SK-N-SH (cell line): ENCODE measurements at regions not wholly inside any gene's neighbourhood (a gene's known extent, or its start where the extent isn't known, plus 50 kb on each side); places are given as distances from the start of the nearest gene placed in this dataset.

ENCODE experiments used
- CTCF ChIA-PET: fragments of 300-600, 350-600 bp; formaldehyde crosslinking; extraction: SDS; loops from one replicate; lab custom pipeline; 2021; lab: Yijun Ruan, JAX
- POLR2A ChIA-PET: fragments of 350-600 bp; sonication (Branson Sonifier 250); formaldehyde crosslinking; extraction: SDS; loops from one replicate; lab custom pipeline; 2020; ENCODE audit warnings: antibody characterized with exemption, inconsistent platforms; lab: Yijun Ruan, JAX
- DNase-seq: peaks from one replicate; pipeline ENCODE4 v3.0.0; 2012
- H2AFZ ChIP-seq: fragments of 200-600 bp; sonication (generic); 2 replicates; pipeline ENCODE4 v1.8.1; 2016; ENCODE audit warnings: antibody characterized with exemption, mild to moderate bottlenecking, low read depth
- H3F3A ChIP-seq: fragments of 200-600 bp; sonication (generic); replicated peaks from 2 replicates; pipeline ENCODE3; 2016; ENCODE audit warnings: antibody characterized with exemption, mild to moderate bottlenecking; ENCODE audit not compliant: insufficient read depth
- H3K27ac ChIP-seq, 2 experiments: fragments of 200-500 bp in 1 of 2; fragments of 200-600 bp in 1 of 2; sonication (Bioruptor generic) in 1 of 2; sonication (generic), shearing (Covaris generic) in 1 of 2; 2 replicates each; pipeline versions ENCODE4 v1.5.1 to v1.6.1; 2014 to 2016; ENCODE audit warnings: low read depth in 2 of 2, inconsistent platforms in 1 of 2, low read length in 1 of 2, mild to moderate bottlenecking in 1 of 2, mixed read lengths in 1 of 2
- H3K27me3 ChIP-seq: fragments of 200-600 bp; sonication (generic), shearing (Covaris generic); 2 replicates; pipeline ENCODE4 v1.6.1; 2016; ENCODE audit warnings: mixed run types; ENCODE audit not compliant: insufficient read depth
- H3K36me3 ChIP-seq, 2 experiments: fragments of 200-500 bp in 1 of 2; fragments of 200-600 bp in 1 of 2; sonication (Bioruptor generic) in 1 of 2; sonication (generic) in 1 of 2; replicated peaks in 1 of 2; 2 replicates each; pipeline versions ENCODE3 to v1.5.1; 2014 to 2016; ENCODE audit warnings: low read length in 1 of 2, mild to moderate bottlenecking in 1 of 2; ENCODE audit not compliant: insufficient read depth in 2 of 2, control insufficient read depth in 1 of 2
- H3K4me1 ChIP-seq, 2 experiments: fragments of 200-500 bp in 1 of 2; fragments of 200-600 bp in 1 of 2; sonication (Bioruptor generic) in 1 of 2; sonication (generic), shearing (Covaris generic) in 1 of 2; 2 replicates each; pipeline versions ENCODE4 v1.5.1 to v1.6.1; 2014 to 2016; ENCODE audit warnings: low read depth in 1 of 2, low read length in 1 of 2, mixed run types in 1 of 2; ENCODE audit not compliant: insufficient read depth in 2 of 2, control insufficient read depth in 1 of 2
- H3K4me2 ChIP-seq: fragments of 200-600 bp; sonication (generic), shearing (Covaris generic); 2 replicates; pipeline ENCODE4 v1.6.1; 2017; ENCODE audit warnings: mixed run types
- H3K4me3 ChIP-seq, 2 experiments: fragments of 200-500 bp in 1 of 2; fragments of 200-600 bp in 1 of 2; sonication (Bioruptor generic) in 1 of 2; sonication (generic), shearing (Covaris generic) in 1 of 2; 2 replicates each; pipeline versions ENCODE4 v1.5.1 to v1.8.1; 2014 to 2016; ENCODE audit warnings: low read depth in 2 of 2, inconsistent platforms in 1 of 2, low read length in 1 of 2, mild to moderate bottlenecking in 1 of 2, mixed read lengths in 1 of 2, moderate library complexity in 1 of 2
- H3K79me2 ChIP-seq: fragments of 200-600 bp; sonication (generic); 2 replicates; pipeline ENCODE4 v1.8.1; 2017; ENCODE audit warnings: mild to moderate bottlenecking; ENCODE audit not compliant: insufficient read depth
- H3K9ac ChIP-seq: fragments of 200-600 bp; sonication (generic); 2 replicates; pipeline ENCODE4 v1.6.1; 2017; ENCODE audit warnings: mixed run types
- H3K9me2 ChIP-seq: fragments of 200-600 bp; sonication (generic); 2 replicates; pipeline ENCODE4 v1.6.1; 2017; ENCODE audit warnings: mixed run types
- H3K9me3 ChIP-seq: fragments of 200-600 bp; sonication (generic); 2 replicates; pipeline ENCODE4 v1.6.1; 2017; ENCODE audit warnings: mixed run types, mild to moderate bottlenecking, moderate library complexity
- H4K20me1 ChIP-seq: fragments of 200-600 bp; sonication (generic); 2 replicates; pipeline ENCODE4 v1.6.1; 2017; ENCODE audit warnings: mild to moderate bottlenecking, mixed run types; ENCODE audit not compliant: insufficient read depth
- CHD2 ChIP-seq: fragments of 150-350 bp; IDR thresholded peaks from 2 replicates; pipeline ENCODE4 v1.6.1; 2018; ENCODE audit warnings: low read length; ENCODE audit not compliant: partially characterized antibody
- CTCF ChIP-seq: fragments of 200-600 bp; sonication (generic); IDR thresholded peaks from 2 replicates; pipeline ENCODE4 v1.6.1; 2017; ENCODE audit warnings: antibody characterized with exemption, mild to moderate bottlenecking, moderate library complexity
- EZH2phosphoT487 ChIP-seq: fragments of 200-600 bp; sonication (generic); IDR thresholded peaks from 2 replicates; pipeline ENCODE4 v1.6.1; 2017; ENCODE audit warnings: low read depth, mixed run types, mild to moderate bottlenecking, antibody characterized with exemption, moderate library complexity, borderline replicate concordance
- FOSL2 ChIP-seq: IDR thresholded peaks from 2 replicates; pipeline ENCODE4 v1.4.0; 2012; ENCODE audit warnings: low read depth, mild to moderate bottlenecking, moderate library complexity, borderline replicate concordance
- FOXJ3 ChIP-seq: sonication (generic); formaldehyde crosslinking; IDR thresholded peaks from 2 replicates; pipeline ENCODE4 v1.5.1; 2020; ENCODE audit warnings: mild to moderate bottlenecking, missing genetic modification reagents
- JUND ChIP-seq: IDR thresholded peaks from 2 replicates; pipeline ENCODE4 v1.4.0; 2012
- MEF2A ChIP-seq: IDR thresholded peaks from 2 replicates; pipeline ENCODE4 v1.4.0; 2012; ENCODE audit warnings: low read depth, borderline replicate concordance
- NFIC ChIP-seq: IDR thresholded peaks from 2 replicates; pipeline ENCODE4 v1.4.0; 2012; ENCODE audit warnings: borderline replicate concordance
- PBX3 ChIP-seq: IDR thresholded peaks from 2 replicates; pipeline ENCODE4; 2012
- POLR2AphosphoS5 ChIP-seq: IDR thresholded peaks from 2 replicates; pipeline ENCODE4 v1.6.1; 2012; ENCODE audit warnings: low read depth, low read length
- RAD21 ChIP-seq: IDR thresholded peaks from 2 replicates; pipeline ENCODE4 v1.6.1; 2012; ENCODE audit warnings: mild to moderate bottlenecking, low read length
- REST ChIP-seq: IDR thresholded peaks from 2 replicates; pipeline ENCODE4 v1.6.1; 2012; ENCODE audit warnings: mild to moderate bottlenecking, low read depth, low read length, moderate library complexity
- RXRA ChIP-seq: IDR thresholded peaks from 2 replicates; pipeline ENCODE4 v1.4.0; 2012; ENCODE audit warnings: low read depth, mild to moderate bottlenecking, borderline replicate concordance
- SMC3 ChIP-seq: IDR thresholded peaks from 2 replicates; pipeline ENCODE4 v1.6.1; 2012; ENCODE audit warnings: low read depth, low read length, improper control_type of control experiment
- TCF12 ChIP-seq: IDR thresholded peaks from 2 replicates; pipeline ENCODE4 v1.4.0; 2012
- TEAD4 ChIP-seq: IDR thresholded peaks from 2 replicates; pipeline ENCODE4 v1.4.0; 2012; ENCODE audit warnings: mild to moderate bottlenecking, borderline replicate concordance; ENCODE audit not compliant: insufficient read depth
- WGBS: methylation state at CpG from one replicate; pipeline ENCODE4 v1.1.6; 2017; ENCODE audit warnings: low lambda C conversion rate; 5-methylcytosine and 5-hydroxymethylcytosine counted together

GRCh38 chr17:72477491-72477890 is 356.7 kb downstream of the SOX9 start:
- Histone ChIP-seq H3K9me3 (no peaks in the 10 kb centered on the region), H3K4me2 (no peak overlapping the region), H3K9me2 (no peaks in the 10 kb centered on the region), H3K4me1 (peaks cover 0 to 4% of the 10 kb centered on the region in 2 experiments; a peak in 1 of 4 replicates), H3K27me3 (no peaks in the 10 kb centered on the region), H3K36me3 (no peaks in the 10 kb centered on the region), H2AFZ (no peak overlapping the region), H3K4me3 (no peak overlapping the region), H3F3A (no peaks in the 10 kb centered on the region), H3K27ac (no peak overlapping the region), H3K9ac (no peak overlapping the region), H4K20me1 (no peaks in the 10 kb centered on the region), H3K79me2 (no peaks in the 10 kb centered on the region; the same call in 1 of the 2 replicates)
- 92% methylated on average over 8 of the region's 8 CpGs for WGBS
- TF ChIP-seq RXRA = no peak
- TF ChIP-seq REST = no peak
- no peak for TF ChIP-seq PBX3
- no peak for TF ChIP-seq EZH2phosphoT487
- no peak for TF ChIP-seq FOXJ3
- no peak for TF ChIP-seq TEAD4
- TF ChIP-seq TCF12 = no peak
- no peak for TF ChIP-seq JUND
- no peak for TF ChIP-seq POLR2AphosphoS5
- no peak for TF ChIP-seq NFIC
- no peak for TF ChIP-seq CHD2
- no peak for TF ChIP-seq MEF2A
- TF ChIP-seq RAD21 = no peak
- no peak for TF ChIP-seq FOSL2
- no peak for DNase-seq
- ChIA-PET POLR2A (no interaction called here), CTCF (no interaction called here)

GRCh38 chr17:72479113-72479512 is 358.3 kb downstream of the SOX9 start:
- H3F3A ChIP-seq = no peaks in the 10 kb centered on the region
- no peak overlapping the region for H3K9ac ChIP-seq
- POLR2A ChIA-PET = no interaction called here
- H3K4me3 ChIP-seq = no peak overlapping the region
- no peaks in the 10 kb centered on the region for H3K9me2 ChIP-seq
- no peaks in the 10 kb centered on the region for H3K36me3 ChIP-seq
- H4K20me1 ChIP-seq = no peaks in the 10 kb centered on the region
- H3K4me2 ChIP-seq = no peak overlapping the region
- no peak overlapping the region for H2AFZ ChIP-seq
- WGBS = 71% methylated on average over 4 of the region's 4 CpGs
- TF ChIP-seq CTCF (peak; percentile 24; the same call in 1 of the 2 replicates), RAD21 (0 out of 2 replicates have a peak, but pooled peaks have one; percentile 15), SMC3 (peak; percentile 15; the same call in 1 of the 2 replicates), EZH2phosphoT487 (no peak)
- TF ChIP-seq, all 33 proteins: peak for 3
- H3K27ac ChIP-seq = no peak overlapping the region
- CTCF ChIA-PET = interaction anchor here (0.9 to 1.7 kb wide), 2 partner anchors 40 to 360 kb away, joined by 3 read pairs; no protein-coding TSS in a partner anchor
- no peaks in the 10 kb centered on the region for H3K9me3 ChIP-seq
- H3K79me2 ChIP-seq = no peaks in the 10 kb centered on the region; the same call in 1 of the 2 replicates
- H3K4me1 ChIP-seq = peaks cover 0 to 4% of the 10 kb centered on the region in 2 experiments; a peak in 1 of 4 replicates
- DNase-seq = no peak
- no peaks in the 10 kb centered on the region for H3K27me3 ChIP-seq
